NCI-H774 (cell line): ENCODE measurements at regions not wholly inside any gene's neighbourhood (a gene's known extent, or its start where the extent isn't known, plus 50 kb on each side); places are given as distances from the start of the nearest gene placed in this dataset.
"Not testable (repeated sequence)": the region's sequence is repeated elsewhere in the genome, so short reads cannot be mapped to it uniquely, and the experiment has no call there.

ENCODE experiments used
- DNase-seq: peaks from one replicate; lab custom pipeline; 2025; lab: John Stamatoyannopoulos, UW

GRCh38 chr5:104599726-104600125, 1037.1 kb upstream of the NUDT12 start:
- DNase-seq = no peak

GRCh38 chr5:104598285-104598684, 1035.7 kb upstream of the NUDT12 start:
- no peak for DNase-seq

GRCh38 chr5:104594850-104595249, 1032.3 kb upstream of the NUDT12 start:
- DNase-seq = no peak

DNA sequence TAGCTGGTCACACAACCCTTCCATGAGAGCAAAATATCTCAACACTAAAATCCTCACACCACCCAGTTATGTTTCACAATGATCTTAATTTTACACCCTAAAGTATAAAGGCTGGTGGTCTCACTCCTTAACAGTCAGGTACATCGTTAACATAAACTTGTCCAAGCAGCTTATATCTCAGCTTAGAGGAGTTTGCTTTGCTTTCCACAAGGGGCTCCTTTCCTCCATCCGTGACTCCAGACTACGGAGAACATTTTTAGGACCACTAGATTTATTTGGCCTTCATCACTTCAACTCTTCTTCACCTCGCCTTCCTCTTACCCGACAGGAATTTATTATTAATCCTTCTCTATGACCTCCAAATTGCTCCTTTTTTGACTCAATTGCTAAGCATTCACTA, 1014.1 kb upstream of the NUDT12 start:
- DNase-seq = no peak

- no peak for DNase-seq
Observed at GRCh38 chr5:104573949-104574709, 1011.5 kb upstream of the NUDT12 start.

DNA sequence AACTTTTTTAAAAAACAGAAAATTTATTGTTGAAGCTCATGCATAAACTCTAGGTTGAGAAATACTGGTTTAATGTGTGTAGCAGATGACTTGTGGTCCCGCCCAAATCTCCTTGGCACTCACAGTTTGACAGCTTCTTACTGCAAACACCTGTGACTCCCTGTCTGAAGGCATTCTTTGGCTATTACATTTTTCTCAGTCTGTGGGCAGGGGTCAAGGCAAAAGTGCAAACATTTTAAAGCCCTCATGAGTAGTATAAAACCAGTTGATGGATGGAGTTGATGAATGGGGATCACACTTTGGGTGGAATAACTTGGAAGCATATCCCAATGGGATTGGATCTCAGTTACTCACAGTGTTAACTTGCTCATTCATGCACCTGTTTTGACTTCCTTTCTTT, 1007.0 kb upstream of the NUDT12 start:
- no peak for DNase-seq

DNA sequence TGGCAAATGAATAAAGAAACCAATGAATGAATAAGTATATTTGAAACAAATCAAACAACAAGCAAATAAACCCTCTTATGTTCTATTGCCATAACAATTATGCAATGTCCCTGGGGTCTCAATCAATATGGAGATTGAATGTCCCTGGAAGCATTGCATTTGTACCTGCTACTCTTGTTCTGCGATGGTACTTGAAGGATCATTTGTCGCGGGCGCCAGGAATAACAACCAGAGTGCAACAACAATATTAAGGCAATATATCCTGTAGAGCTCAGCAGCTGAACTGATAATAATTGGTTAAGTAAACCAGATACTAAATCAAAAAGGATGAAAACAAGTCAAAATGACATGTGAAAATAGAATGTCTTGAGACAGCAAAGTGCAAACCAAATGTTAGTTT, 1001.9 kb upstream of the NUDT12 start:
- no peak for DNase-seq

- DNase-seq = no peak
Observed at GRCh38 chr5:104556957-104557356, 994.4 kb upstream of the NUDT12 start.

DNA sequence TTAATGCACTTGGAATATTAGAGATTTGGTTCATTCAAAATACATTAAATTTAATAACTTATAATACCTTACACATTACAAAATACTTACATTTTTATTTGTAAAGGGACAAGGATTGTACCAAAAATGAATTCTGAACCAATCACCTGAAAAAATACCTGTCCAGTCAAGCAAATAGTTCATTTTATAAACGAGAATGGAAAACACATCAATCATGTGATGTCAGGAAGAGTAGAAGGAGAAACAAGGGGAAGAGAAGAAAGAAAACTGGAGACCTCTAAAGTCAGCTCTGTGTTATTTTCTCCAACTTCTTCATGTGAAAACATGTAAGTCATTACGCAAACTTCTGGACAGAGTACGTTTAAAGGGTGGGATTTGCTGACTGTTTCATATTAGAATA, 989.0 kb upstream of the NUDT12 start:
- no peak for DNase-seq

GRCh38 chr5:104546871-104547270, 984.3 kb upstream of the NUDT12 start:
- DNase-seq = not testable (repeated sequence)

DNA sequence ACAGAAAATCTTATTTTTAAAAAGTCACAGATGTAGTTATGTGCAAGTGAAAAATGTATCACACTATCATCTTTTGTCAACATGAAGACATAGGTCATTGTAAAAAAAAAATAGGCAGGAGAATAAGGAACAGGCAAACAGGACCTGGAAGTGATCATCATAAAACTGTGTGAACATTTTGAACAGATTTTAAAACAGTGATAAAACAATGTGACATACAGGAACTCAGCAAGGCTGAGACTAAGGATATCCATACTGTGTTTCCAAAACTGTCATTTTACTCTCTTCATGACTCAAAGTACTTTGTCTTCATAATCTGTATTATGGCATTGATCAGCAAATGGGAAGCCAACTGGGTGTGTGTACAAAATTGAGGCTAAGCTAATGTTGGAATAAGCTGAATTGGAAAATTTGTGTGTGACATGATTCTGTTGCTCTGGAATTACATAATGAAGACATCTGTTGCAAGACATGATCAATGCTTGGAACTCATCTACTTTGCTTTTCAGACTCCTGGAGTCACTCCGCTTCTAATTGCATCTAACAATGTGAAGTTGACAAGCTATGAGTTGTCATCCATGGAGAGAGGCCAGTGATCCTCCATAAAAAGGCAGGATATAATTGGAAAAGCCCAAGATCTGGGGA, 978.7 kb upstream of the NUDT12 start:
- DNase-seq = no peak

DNA sequence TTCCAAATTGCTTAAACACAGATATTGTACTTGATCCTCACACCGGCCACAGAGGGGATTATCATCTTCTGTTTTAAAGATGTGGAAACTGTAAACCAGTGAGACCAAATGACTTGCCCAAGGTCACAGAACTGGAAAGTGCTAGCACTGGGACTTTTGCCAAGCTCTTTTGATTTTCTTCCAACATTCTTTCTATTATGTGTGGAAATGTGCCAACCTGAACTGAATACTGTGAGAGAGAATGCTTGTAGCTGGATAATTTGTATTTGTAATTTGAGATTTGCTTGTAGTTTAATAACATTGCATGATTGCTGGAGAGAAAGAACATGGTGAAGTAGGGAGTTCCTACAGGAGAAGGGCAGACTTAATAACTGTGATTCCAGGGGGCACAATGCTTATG, 977.9 kb upstream of the NUDT12 start:
- DNase-seq = no peak

- no peak for DNase-seq
Observed at GRCh38 chr5:104539618-104540350, 977.2 kb upstream of the NUDT12 start.

DNA sequence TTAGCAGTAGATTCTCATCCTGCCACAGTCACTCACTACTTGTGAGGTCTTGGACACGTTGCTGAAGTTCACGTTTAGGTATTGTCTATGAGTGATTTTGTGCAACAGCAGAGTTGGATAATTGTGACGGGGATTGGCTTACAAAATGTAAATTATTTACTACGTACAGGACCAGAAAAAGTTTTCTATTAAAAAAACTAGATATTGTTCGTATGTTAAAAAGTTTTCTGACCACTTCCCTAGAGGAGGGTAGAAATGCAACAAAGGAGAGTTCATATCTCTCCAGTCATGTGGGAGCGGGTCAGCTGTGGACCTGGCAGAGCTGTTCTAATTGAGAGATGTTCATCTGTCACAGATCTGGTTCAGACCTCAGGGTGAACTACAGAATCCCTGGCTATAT, 976.1 kb upstream of the NUDT12 start:
- DNase-seq = no peak

GRCh38 chr5:104533498-104533897, 970.9 kb upstream of the NUDT12 start:
- no peak for DNase-seq

GRCh38 chr5:104526866-104527265, 964.3 kb upstream of the NUDT12 start:
- DNase-seq = no peak

DNA sequence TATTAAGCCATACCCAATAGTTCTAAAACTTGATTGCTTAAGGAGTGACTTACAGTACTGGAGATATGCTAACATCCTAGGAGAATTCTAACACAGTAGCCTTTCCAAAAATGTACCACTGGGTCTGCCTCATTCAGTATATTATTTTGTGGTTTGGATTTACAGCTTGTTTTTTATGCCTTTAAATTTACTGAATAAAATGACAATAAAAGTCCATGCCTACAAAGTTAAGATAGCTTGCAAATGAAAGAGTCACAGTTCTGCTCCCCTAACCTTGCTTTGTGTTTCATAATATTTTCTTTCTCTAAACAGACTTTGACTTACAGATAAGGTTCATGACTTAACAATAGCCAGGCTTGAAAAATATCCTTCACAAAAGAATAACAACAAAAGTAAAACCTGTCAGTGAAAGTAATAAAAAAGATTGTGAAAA, 951.1 kb upstream of the NUDT12 start:
- no peak for DNase-seq

- DNase-seq = no peak
Observed at GRCh38 chr5:104513121-104513602, 950.6 kb upstream of the NUDT12 start.

DNA sequence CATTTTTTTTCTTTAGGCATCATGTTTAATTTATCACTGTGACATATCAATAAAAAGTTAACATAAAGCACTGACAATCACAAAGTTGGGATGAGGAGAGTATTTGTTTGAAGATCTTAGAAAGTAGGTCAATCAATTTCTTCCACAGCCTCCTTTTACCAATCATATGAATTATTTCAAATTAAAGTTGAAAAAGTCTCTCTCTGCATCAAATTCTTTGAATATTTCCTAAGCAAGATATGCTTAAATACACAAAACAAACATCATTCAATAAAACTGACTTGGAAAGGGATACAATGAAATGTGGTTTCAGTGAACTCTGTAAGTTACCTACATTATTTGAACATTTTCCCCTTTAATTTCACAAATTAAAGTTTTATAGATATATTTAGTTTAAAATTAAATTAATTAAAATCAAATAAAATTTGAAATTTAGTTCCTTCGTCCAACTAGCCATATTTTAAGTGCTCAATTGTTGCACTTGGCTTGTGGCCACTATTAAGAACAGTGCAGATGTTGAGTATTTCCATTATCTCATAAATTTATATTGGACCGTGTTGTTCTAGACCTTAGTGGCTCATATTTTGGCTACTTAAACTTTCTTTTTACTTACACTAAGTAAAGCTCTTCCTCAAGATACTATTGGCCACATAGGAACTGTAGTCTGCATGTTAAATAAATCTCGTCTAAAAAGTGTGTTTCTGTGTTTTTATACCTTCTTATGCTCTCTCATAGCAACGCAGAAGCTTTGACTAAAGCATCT, 949.7 kb upstream of the NUDT12 start:
- DNase-seq = no peak

- DNase-seq = no peak
Observed at GRCh38 chr5:104498281-104498680, 935.7 kb upstream of the NUDT12 start.

DNA sequence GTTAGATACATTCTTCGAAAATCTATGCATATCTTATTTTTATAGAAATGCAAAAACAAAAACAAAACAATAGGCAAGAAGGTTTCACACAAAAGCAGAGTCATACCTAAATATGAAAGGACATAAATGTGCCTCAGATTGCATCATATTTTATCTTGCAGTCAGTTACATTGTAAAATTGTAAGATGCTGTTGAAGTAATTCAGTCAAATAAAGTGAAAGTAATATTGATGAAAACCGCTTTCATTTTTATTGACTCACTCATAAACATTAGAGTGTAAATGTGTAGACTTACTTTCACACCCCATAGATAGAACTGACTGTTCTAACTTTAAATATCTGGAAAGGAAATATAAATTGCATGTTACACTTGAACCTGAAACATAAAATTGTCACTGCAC, 931.5 kb upstream of the NUDT12 start:
- DNase-seq = no peak

DNA sequence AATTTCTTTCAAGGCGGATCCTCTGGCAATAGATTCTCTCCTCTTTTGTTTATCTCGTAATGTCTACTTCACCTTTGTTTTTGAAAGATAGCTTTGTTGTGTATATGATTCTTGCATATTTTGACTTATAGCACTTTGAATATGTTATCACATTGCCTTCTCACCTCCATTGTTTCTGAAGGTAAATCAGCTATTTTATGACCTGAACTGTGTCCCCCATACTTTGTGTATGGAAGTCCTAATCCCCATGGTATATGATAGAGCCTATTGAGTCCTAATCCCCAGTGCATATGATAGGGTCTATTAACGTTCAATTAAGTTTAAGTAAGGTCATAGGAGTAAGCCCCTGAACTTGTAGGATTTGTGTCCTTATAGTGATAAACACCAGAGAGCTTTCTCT, 910.2 kb upstream of the NUDT12 start:
- no peak for DNase-seq
